ENCODE measurements at regions not wholly inside any gene's neighbourhood (a gene's known extent, or its start where the extent isn't known, plus 50 kb on each side); places are given as distances from the start of the nearest gene placed in this dataset.
"Not testable (repeated sequence)": the region's sequence is repeated elsewhere in the genome, so short reads cannot be mapped to it uniquely, and the experiment has no call there.

DNA sequence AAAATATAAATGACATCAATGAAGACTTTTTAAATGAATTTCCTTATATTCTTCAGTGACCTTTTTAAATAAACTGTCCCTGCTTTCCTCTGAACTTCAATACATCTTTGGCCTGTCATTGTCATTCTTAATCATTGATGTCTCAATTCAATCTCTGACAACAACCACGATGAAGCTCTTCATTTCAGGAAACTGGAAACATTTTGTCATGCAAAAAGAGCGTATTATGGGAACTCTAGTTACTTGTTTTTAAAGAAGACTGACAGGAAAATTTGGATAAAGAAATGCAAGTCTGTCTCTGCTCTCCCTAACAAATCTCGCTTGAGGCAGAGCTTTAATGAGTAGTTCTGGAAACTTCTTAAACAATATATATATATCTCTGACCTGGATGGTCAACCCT, 535.8 kb upstream of the ADGRL2 start:
- TF ChIP-seq CTCF (IDR thresholded peaks at IDR 0.05), result no peak
- intact Hi-C loops (cut with micrococcal nuclease), result no loop called here
- no peak overlapping the region for H3K27ac Mint-ChIP-seq
- H3K4me3 Mint-ChIP-seq, result no peak overlapping the region
- ATAC-seq (ENCODE audit: low read depth) (no peak), DNase-seq (no peak)
- POLR2A ChIA-PET, result no interaction called here
- H3K27me3 Mint-ChIP-seq, result no peaks in the 10 kb centered on the region
- no peaks in the 10 kb centered on the region for H3K36me3 Mint-ChIP-seq (ENCODE audit: low read depth)
- CTCF ChIA-PET, result no interaction called here
- no peaks in the 10 kb centered on the region for H3K4me1 Mint-ChIP-seq
- H3K9me3 Mint-ChIP-seq, result no peaks in the 10 kb centered on the region

DNA sequence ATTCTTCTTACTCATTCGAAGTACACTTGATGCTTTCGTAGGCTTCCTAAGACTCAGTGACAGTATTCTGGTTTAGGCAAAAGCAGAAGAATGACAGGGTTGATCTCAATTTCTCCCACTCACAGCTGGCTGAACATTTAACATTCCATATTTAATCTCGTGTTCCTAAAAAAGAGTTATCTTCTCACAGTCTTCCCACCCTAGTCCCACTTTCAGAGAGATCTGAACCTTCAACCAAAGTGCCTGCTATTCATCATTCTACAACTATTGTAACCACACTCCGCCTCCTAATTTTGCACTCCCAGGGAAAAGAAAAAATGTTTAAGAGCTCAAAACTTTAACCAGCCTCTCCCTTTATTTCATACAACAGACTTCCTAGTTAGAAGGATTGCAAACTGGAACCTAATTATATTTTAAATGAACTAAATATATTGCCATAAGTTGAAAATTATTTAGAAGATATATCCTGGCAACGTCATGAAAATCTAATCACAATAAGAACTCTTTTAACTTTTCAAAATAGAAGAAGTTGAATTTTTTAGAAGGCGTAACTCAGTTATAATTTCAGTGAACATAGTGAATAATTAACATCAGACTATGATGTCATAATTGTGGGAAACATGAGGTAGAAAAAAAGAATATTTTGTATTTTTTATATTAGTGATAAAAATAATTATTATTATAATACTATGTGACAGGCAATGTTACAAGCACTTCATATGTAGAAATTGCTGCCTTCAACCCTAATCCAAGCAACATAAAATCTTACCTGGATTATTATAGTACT, 540.9 kb upstream of the ADGRL2 start:
- DNase-seq, result no peak
- TF ChIP-seq CTCF (IDR thresholded peaks at IDR 0.05), result no peak
- ChIA-PET CTCF (no interaction called here), POLR2A (no interaction called here)
- no peak overlapping the region for H3K27ac Mint-ChIP-seq
- no peak overlapping the region for H3K4me3 Mint-ChIP-seq
- no peaks in the 10 kb centered on the region for H3K27me3 Mint-ChIP-seq
- no peaks in the 10 kb centered on the region for H3K36me3 Mint-ChIP-seq (ENCODE audit: low read depth)
- H3K4me1 Mint-ChIP-seq, result no peaks in the 10 kb centered on the region
- no peaks in the 10 kb centered on the region for H3K9me3 Mint-ChIP-seq
- intact Hi-C loops (cut with micrococcal nuclease), result no loop called here
- no peak for ATAC-seq (ENCODE audit: low read depth)

DNA sequence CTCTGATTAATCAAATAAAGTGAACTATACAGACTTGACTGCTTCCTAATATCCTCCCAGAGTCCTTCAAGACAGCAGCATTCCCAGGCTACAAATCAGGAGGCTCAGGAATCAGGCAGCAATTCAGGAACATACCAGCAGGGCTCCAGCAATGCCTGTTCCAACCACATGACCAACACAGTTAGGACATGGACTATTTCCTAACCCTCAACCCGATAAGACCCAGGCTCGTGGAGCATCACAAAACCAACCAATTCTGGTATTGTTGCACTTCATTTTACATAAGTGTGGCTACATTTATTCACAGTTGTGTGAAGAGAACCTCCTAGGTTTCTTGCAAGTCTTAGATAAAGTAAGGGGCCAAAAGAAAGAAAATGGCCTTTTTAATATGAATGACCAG, 546.2 kb upstream of the ADGRL2 start:
- DNase-seq, result no peak
- POLR2A ChIA-PET, result no interaction called here
- no peak overlapping the region for H3K27ac Mint-ChIP-seq
- H3K4me1 Mint-ChIP-seq, result no peaks in the 10 kb centered on the region
- no peak for TF ChIP-seq CTCF (IDR thresholded peaks at IDR 0.05)
- ATAC-seq (ENCODE audit: low read depth), result no peak
- no peaks in the 10 kb centered on the region for H3K9me3 Mint-ChIP-seq
- H3K36me3 Mint-ChIP-seq (ENCODE audit: low read depth), result no peaks in the 10 kb centered on the region
- CTCF ChIA-PET, result no interaction called here
- intact Hi-C loops (cut with micrococcal nuclease), result no loop called here
- no peaks in the 10 kb centered on the region for H3K27me3 Mint-ChIP-seq
- no peak overlapping the region for H3K4me3 Mint-ChIP-seq

- ATAC-seq (ENCODE audit: low read depth), result no peak
- intact Hi-C loops (cut with micrococcal nuclease), result no loop called here
- H3K36me3 Mint-ChIP-seq (ENCODE audit: low read depth), result no peaks in the 10 kb centered on the region
- ChIA-PET CTCF (no interaction called here), POLR2A (no interaction called here)
- no peak overlapping the region for H3K4me3 Mint-ChIP-seq
- TF ChIP-seq CTCF (IDR thresholded peaks at IDR 0.05), result no peak
- H3K9me3 Mint-ChIP-seq, result no peaks in the 10 kb centered on the region
- H3K27ac Mint-ChIP-seq, result no peak overlapping the region
- H3K4me1 Mint-ChIP-seq, result no peaks in the 10 kb centered on the region
- no peak for DNase-seq
- no peaks in the 10 kb centered on the region for H3K27me3 Mint-ChIP-seq
Measured at GRCh38 chr1:81254068-81254467, 546.7 kb upstream of the ADGRL2 start.

GRCh38 chr1:81252471-81253151, 548.1 kb upstream of the ADGRL2 start:
- DNase-seq (no peak), ATAC-seq (ENCODE audit: low read depth) (no peak)
- H3K9me3 Mint-ChIP-seq, result no peaks in the 10 kb centered on the region
- POLR2A ChIA-PET, result no interaction called here
- no peaks in the 10 kb centered on the region for H3K27me3 Mint-ChIP-seq
- H3K36me3 Mint-ChIP-seq (ENCODE audit: low read depth), result no peaks in the 10 kb centered on the region
- no peak overlapping the region for H3K4me3 Mint-ChIP-seq
- TF ChIP-seq CTCF (IDR thresholded peaks at IDR 0.05), result no peak
- H3K4me1 Mint-ChIP-seq, result no peaks in the 10 kb centered on the region
- no peak overlapping the region for H3K27ac Mint-ChIP-seq
- intact Hi-C loops (cut with micrococcal nuclease), result no loop called here
- CTCF ChIA-PET, result no interaction called here

DNA sequence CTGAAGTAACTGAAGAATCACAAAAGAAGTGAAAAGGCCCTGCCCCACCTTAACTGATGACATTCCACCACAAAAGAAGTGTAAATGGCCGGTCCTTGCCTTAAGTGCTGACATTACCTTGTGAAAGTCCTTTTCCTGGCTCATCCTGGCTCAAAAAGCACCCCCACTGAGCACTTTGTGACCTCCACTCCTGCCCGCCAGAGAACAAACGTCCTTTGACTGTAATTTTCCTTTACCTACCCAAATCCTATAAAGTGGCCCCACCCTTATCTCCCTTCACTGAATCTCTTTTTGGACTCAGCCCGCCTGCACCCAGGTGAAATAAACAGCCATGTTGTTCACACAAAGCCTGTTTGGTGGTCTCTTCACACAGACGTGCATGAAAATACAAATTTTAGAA, 549.9 kb upstream of the ADGRL2 start:
- H3K4me1 Mint-ChIP-seq; POLR2A ChIA-PET; H3K4me3 Mint-ChIP-seq; H3K27me3 Mint-ChIP-seq; ATAC-seq (ENCODE audit: low read depth); H3K36me3 Mint-ChIP-seq (ENCODE audit: low read depth); DNase-seq; intact Hi-C loops (cut with micrococcal nuclease); H3K9me3 Mint-ChIP-seq; CTCF ChIA-PET; H3K27ac Mint-ChIP-seq: not testable (repeated sequence)

DNA sequence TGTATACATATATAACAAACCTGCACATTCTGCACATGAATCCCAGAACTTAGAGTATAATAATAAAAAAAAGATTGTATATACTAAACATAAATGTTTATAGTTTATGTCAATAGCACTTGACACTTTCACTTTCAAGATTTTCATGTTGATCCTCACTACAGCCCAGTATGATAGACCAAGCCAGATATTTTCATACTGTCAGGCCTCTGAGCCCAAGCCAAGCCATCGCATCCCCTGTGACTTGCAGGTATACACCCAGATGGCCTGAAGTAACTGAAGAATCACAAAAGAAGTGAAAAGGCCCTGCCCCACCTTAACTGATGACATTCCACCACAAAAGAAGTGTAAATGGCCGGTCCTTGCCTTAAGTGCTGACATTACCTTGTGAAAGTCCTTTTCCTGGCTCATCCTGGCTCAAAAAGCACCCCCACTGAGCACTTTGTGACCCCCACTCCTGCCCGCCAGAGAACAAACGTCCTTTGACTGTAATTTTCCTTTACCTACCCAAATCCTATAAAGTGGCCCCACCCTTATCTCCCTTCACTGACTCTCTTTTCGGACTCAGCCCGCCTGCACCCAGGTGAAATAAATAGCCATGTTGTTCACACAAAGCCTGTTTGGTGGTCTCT, 555.5 kb upstream of the ADGRL2 start:
- H3K4me1 Mint-ChIP-seq, result not testable (repeated sequence)

More for the DNA sequence above, 555.5 kb upstream of the ADGRL2 start:
- POLR2A ChIA-PET; H3K27ac Mint-ChIP-seq; H3K36me3 Mint-ChIP-seq (ENCODE audit: low read depth); H3K27me3 Mint-ChIP-seq; DNase-seq; intact Hi-C loops (cut with micrococcal nuclease); ATAC-seq (ENCODE audit: low read depth); H3K9me3 Mint-ChIP-seq; CTCF ChIA-PET; H3K4me3 Mint-ChIP-seq: not testable (repeated sequence)
